HCT116 (cell line): ENCODE measurements at regions not wholly inside any gene's neighbourhood (a gene's known extent, or its start where the extent isn't known, plus 50 kb on each side); places are given as distances from the start of the nearest gene placed in this dataset.

Experiments used
- CEBPB ChIP-seq: IDR thresholded peaks from 2 replicates; pipeline ENCODE4 v1.6.1; 2012; ENCODE audit warnings: low read depth
- EGR1 ChIP-seq: IDR thresholded peaks from 2 replicates; pipeline ENCODE4 v1.6.1; 2012; ENCODE audit warnings: low read depth
- EZH2 ChIP-seq: fragments of 200-600 bp; sonication (generic); IDR thresholded peaks from 2 replicates; pipeline ENCODE4 v1.6.1; 2017; ENCODE audit warnings: antibody characterized with exemption, mixed run types
- POLR2A ChIP-seq: IDR thresholded peaks from 2 replicates; pipeline ENCODE4 v1.7.0; 2011; ENCODE audit warnings: borderline replicate concordance; ENCODE audit not compliant: insufficient read depth, insufficient read length; ENCODE audit errors: extremely low read depth
- POLR2AphosphoS5 ChIP-seq: IDR thresholded peaks from 2 replicates; pipeline ENCODE4 v1.6.1; 2011; ENCODE audit warnings: mild to moderate bottlenecking, low read depth, low read length, moderate library complexity
- SP1 ChIP-seq: IDR thresholded peaks from 2 replicates; pipeline ENCODE4 v1.6.1; 2012; ENCODE audit warnings: low read depth
- ZNF274 ChIP-seq: fragments of 200-500 bp; sonication (Bioruptor generic); IDR thresholded peaks from 2 replicates; pipeline ENCODE4 v1.6.1; 2014; ENCODE audit warnings: mild to moderate bottlenecking, low read depth, low read length, inconsistent platforms
- TF ChIP-seq, protein P1 (sequence below), 3 experiments: fragments of 200-600 bp in 1 of 3; sonication (generic) in 1 of 3; IDR thresholded peaks in 2 of 3; conservative IDR thresholded peaks in 1 of 3; 2 replicates each; pipeline ENCODE4 v1.5.1; 2012 to 2017; ENCODE audit warnings: low read depth in 2 of 3, low read length in 2 of 3, antibody characterized with exemption in 1 of 3, borderline replicate concordance in 1 of 3, control low read depth in 1 of 3, mild to moderate bottlenecking in 1 of 3, mixed read lengths in 1 of 3, mixed run types in 1 of 3, moderate library complexity in 1 of 3; ENCODE audit not compliant: insufficient read depth in 1 of 3

DNA sequence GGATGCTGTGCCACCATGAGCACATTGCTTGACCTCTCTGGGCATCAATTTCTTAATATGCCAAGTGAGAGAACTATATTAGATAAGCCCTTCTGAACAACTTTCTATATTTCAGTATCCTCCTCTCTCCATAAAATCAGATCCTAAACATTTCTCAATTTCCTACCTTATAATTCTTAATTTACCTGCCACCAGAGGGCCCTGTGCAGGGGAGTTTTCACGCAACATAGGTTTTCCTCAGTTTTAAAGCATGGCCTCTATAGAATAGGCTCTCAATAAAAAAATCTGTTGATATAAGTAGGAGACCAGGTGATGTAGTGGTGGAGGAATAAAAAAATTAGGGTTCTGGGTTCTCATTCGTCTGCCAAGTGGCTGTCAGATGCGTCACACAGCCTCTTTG, 83.7 kb upstream of the DBX1 start:
- TF ChIP-seq SP1 (no peak), POLR2AphosphoS5 (no peak), EGR1 (no peak), EZH2 (no peak), POLR2A (no peak), CEBPB (no peak), ZNF274 (no peak)
- TF ChIP-seq, protein P1, sequence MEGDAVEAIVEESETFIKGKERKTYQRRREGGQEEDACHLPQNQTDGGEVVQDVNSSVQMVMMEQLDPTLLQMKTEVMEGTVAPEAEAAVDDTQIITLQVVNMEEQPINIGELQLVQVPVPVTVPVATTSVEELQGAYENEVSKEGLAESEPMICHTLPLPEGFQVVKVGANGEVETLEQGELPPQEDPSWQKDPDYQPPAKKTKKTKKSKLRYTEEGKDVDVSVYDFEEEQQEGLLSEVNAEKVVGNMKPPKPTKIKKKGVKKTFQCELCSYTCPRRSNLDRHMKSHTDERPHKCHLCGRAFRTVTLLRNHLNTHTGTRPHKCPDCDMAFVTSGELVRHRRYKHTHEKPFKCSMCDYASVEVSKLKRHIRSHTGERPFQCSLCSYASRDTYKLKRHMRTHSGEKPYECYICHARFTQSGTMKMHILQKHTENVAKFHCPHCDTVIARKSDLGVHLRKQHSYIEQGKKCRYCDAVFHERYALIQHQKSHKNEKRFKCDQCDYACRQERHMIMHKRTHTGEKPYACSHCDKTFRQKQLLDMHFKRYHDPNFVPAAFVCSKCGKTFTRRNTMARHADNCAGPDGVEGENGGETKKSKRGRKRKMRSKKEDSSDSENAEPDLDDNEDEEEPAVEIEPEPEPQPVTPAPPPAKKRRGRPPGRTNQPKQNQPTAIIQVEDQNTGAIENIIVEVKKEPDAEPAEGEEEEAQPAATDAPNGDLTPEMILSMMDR (IDR thresholded peaks at IDR 0.05 in 2 of 3, conservative IDR thresholded peaks at IDR 0.05 in 1 of 3; ENCODE audit: borderline replicate concordance in 1 of 3, insufficient read depth in 1 of 3, low read depth in 2 of 3, low read length in 2 of 3), result peak; percentile 40 to 69 (median 57); a peak in 5 of 6 replicates
